K562 (cell line): ENCODE measurements at regions not wholly inside any gene's neighbourhood (a gene's known extent, or its start where the extent isn't known, plus 50 kb on each side); places are given as distances from the start of the nearest gene placed in this dataset.

Experiments
- SMAD1 ChIP-seq: fragments of 150-350 bp; IDR thresholded peaks from 2 replicates; pipeline ENCODE4 v1.6.1; 2014; ENCODE audit warnings: low read length, low read depth; ENCODE audit not compliant: partially characterized antibody
- STAT5A ChIP-seq: IDR thresholded peaks from 2 replicates; pipeline ENCODE4 v1.6.1; 2012; ENCODE audit warnings: low read length, inconsistent platforms, borderline replicate concordance

DNA sequence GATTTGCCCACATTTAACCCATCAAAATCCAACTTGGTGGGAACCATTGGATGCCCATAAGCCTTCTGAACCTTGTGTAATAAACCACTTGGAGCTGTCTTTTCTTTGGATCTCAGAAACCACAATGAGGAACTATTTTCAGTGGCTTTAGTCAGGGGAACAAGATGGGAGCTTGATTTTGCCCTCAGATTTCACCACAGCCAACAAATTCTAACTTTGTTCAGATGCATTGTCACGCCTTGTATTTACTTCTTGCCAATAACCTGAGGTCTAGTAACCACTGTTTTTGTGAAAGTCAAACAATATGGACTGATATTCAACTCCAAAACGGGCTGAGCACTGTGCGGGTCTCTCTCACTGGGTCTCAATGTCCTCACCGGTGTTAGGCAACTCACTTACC, 508.2 kb downstream of the TNS1 start:
- no peak for TF ChIP-seq STAT5A
- TF ChIP-seq SMAD1 = no peak
